NCI-H1092 (cell line): ENCODE measurements at regions not wholly inside any gene's neighbourhood (a gene's known extent, or its start where the extent isn't known, plus 50 kb on each side); places are given as distances from the start of the nearest gene placed in this dataset.
"Not testable (repeated sequence)": the region's sequence is repeated elsewhere in the genome, so short reads cannot be mapped to it uniquely, and the experiment has no call there.

Source experiments
- DNase-seq: peaks from one replicate; lab custom pipeline; 2025; lab: John Stamatoyannopoulos, UW

GRCh38 chr7:109638321-109638720 is 1068.6 kb downstream of the DNAJB9 start:
- no peak for DNase-seq

- DNase-seq: no peak
Observed at GRCh38 chr7:109639561-109639960, 1069.9 kb downstream of the DNAJB9 start.

- DNase-seq: no peak
Observed at GRCh38 chr7:109641445-109641844, 1071.8 kb downstream of the DNAJB9 start.

- no peak for DNase-seq
Observed at GRCh38 chr7:109646124-109646523, 1076.5 kb downstream of the DNAJB9 start.

GRCh38 chr7:109646594-109646993 is 1076.9 kb downstream of the DNAJB9 start:
- DNase-seq: not testable (repeated sequence)

- DNase-seq: not testable (repeated sequence)
Observed at GRCh38 chr7:109647263-109647662, 1077.6 kb downstream of the DNAJB9 start.

- no peak for DNase-seq
Observed at GRCh38 chr7:109659261-109659660, 1089.6 kb downstream of the DNAJB9 start.

- no peak for DNase-seq
Observed at GRCh38 chr7:109660401-109660800, 1090.7 kb downstream of the DNAJB9 start.

- no peak for DNase-seq
Observed at GRCh38 chr7:109663806-109664205, 1094.1 kb downstream of the DNAJB9 start.

GRCh38 chr7:109687269-109687668 is 1117.6 kb downstream of the DNAJB9 start:
- not testable (repeated sequence) for DNase-seq

- DNase-seq: not testable (repeated sequence)
Observed at GRCh38 chr7:109692613-109693012, 1122.9 kb downstream of the DNAJB9 start.

GRCh38 chr7:109694149-109695071 is 1124.7 kb downstream of the DNAJB9 start:
- DNase-seq: no peak

GRCh38 chr7:109695419-109695818 is 1125.7 kb downstream of the DNAJB9 start:
- DNase-seq: no peak

- no peak for DNase-seq
Observed at GRCh38 chr7:109696723-109697122, 1127.0 kb downstream of the DNAJB9 start.

- DNase-seq: no peak
Observed at GRCh38 chr7:109699661-109700060, 1130.0 kb downstream of the DNAJB9 start.

- DNase-seq: no peak
Observed at GRCh38 chr7:109713366-109713765, 1143.7 kb downstream of the DNAJB9 start.

GRCh38 chr7:109719359-109719758 is 1149.7 kb downstream of the DNAJB9 start:
- DNase-seq: not testable (repeated sequence)

- no peak for DNase-seq
Observed at GRCh38 chr7:109734601-109735000, 1164.9 kb downstream of the DNAJB9 start.

- no peak for DNase-seq
Observed at GRCh38 chr7:109735881-109736280, 1166.2 kb downstream of the DNAJB9 start.

- DNase-seq: no peak
Observed at GRCh38 chr7:109745677-109746410, 1176.2 kb downstream of the DNAJB9 start.

GRCh38 chr7:109751241-109751640 is 1181.6 kb downstream of the DNAJB9 start:
- no peak for DNase-seq

- DNase-seq: no peak
Observed at GRCh38 chr7:109752068-109752467, 1182.4 kb downstream of the DNAJB9 start.

GRCh38 chr7:109757713-109758112 is 1188.0 kb downstream of the DNAJB9 start:
- no peak for DNase-seq
